Lower leg skin (tissue), 4 donors: ENCODE measurements at regions not wholly inside any gene's neighbourhood (a gene's known extent, or its start where the extent isn't known, plus 50 kb on each side); places are given as distances from the start of the nearest gene placed in this dataset.
A peak's percentile ranks its signal among the peaks of the same experiment; 100 is the strongest.

Source experiments
- DNase-seq, 2 donors: peaks; one replicate each; pipeline ENCODE4 v3.0.0-alpha.2; 2019; ENCODE audit warnings: low spot score in 2 of 2
- H3K4me3 ChIP-seq: fragments of 200-600 bp; sonication (generic); 2 replicates; pipeline ENCODE4 v1.5.1; 2017; ENCODE audit warnings: mild to moderate bottlenecking, low read depth; ENCODE audit not compliant: poor library complexity, severe bottlenecking
- POLR2A ChIP-seq, 2 donors: fragments of 450-650 bp; IDR thresholded peaks; one replicate each; pipeline ENCODE4 v1.6.1; 2016 to 2017; ENCODE audit warnings: antibody characterized with exemption in 2 of 2, mild to moderate bottlenecking in 1 of 2, moderate library complexity in 1 of 2
- WGBS, 2 donors: methylation state at CpG; one replicate each; pipeline ENCODE4 v1.1.5; 2018; 5-methylcytosine and 5-hydroxymethylcytosine counted together
- intact Hi-C: fragments of 100-400 bp; cut with DNase I; formaldehyde crosslinking; loops from one replicate; pipeline ENCODE4 v1.15.0; 2023; ENCODE audit warnings: low total_unique reads
- TF ChIP-seq, protein P1 (sequence below), 3 donors: fragments of 450-650 bp; IDR thresholded peaks; one replicate each; pipeline ENCODE4 v1.5.1; 2016; ENCODE audit warnings: antibody characterized with exemption in 3 of 3, mild to moderate bottlenecking in 3 of 3, moderate library complexity in 2 of 3

GRCh38 chr1:29961293-29962059 is 725.2 kb downstream of the PTPRU start:
- intact Hi-C loops = no loop called here
- H3K4me3 ChIP-seq = no peak overlapping the region
- TF ChIP-seq, protein P1, sequence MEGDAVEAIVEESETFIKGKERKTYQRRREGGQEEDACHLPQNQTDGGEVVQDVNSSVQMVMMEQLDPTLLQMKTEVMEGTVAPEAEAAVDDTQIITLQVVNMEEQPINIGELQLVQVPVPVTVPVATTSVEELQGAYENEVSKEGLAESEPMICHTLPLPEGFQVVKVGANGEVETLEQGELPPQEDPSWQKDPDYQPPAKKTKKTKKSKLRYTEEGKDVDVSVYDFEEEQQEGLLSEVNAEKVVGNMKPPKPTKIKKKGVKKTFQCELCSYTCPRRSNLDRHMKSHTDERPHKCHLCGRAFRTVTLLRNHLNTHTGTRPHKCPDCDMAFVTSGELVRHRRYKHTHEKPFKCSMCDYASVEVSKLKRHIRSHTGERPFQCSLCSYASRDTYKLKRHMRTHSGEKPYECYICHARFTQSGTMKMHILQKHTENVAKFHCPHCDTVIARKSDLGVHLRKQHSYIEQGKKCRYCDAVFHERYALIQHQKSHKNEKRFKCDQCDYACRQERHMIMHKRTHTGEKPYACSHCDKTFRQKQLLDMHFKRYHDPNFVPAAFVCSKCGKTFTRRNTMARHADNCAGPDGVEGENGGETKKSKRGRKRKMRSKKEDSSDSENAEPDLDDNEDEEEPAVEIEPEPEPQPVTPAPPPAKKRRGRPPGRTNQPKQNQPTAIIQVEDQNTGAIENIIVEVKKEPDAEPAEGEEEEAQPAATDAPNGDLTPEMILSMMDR (IDR thresholded peaks at IDR 0.05) = no peak
- no peak for TF ChIP-seq POLR2A (IDR thresholded peaks at IDR 0.05)
- DNase-seq = peak in 1 of 2 donors; percentile 70
- WGBS, 2 donors = 69 to 76% methylated on average over 7 to 8 of the region's 8 CpGs

DNA sequence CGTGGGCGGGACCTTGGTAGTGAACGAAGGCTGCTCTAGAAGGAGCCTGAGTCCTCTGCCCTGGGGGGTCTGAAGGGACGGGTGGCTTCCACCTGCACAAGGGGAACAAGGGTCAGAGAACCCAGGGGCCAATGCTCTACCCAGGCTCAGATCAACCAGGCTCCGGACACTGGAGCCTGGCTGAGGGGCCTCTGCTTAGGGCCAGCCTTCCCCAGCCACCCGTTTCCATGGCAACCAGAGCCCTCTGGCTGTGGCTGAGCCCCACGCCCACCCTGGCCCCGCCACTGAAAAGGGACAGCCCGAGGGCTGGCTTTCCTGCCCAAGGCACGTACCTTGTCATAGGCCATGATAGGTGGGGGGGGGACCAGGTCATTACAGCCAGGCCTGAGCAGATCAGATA is 724.6 kb downstream of the PTPRU start:
- DNase-seq = peak in 1 of 2 donors; percentile 71
- TF ChIP-seq, protein P1 (IDR thresholded peaks at IDR 0.05) = no peak
- no peak overlapping the region for H3K4me3 ChIP-seq
- intact Hi-C loops = no loop called here
- 30 to 40% methylated on average over 5 to 9 of the region's 10 CpGs for WGBS, 2 donors

- 79 to 86% methylated on average over 6 to 10 of the region's 10 CpGs for WGBS, 2 donors
- TF ChIP-seq POLR2A (IDR thresholded peaks at IDR 0.05) = no peak
- peak in 1 of 2 donors; percentile 75 for DNase-seq
- intact Hi-C loops = no loop called here
- no peak overlapping the region for H3K4me3 ChIP-seq
These were observed 723.9 kb downstream of the PTPRU start for GRCh38 chr1:29960156-29960755.

DNA sequence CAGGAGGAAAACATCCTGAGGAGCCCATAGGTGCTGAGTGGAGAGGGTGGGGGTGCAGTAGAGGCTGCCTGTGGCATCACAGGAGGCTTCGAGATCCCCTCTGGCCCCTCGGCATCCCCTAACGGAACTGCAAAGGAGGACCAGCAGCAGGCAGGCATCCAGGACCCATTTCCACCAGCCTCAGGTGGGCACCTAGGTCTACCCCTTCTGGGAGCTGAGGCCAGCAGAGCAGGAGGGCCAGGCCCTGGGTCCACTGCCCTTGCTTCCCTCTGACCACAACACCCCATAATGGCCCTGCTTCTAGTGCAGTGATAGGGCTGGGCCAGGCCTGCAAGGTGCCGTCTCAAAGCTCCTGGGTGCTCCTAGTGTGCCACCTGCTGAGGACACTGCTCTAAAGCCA is 723.0 kb downstream of the PTPRU start:
- no peak overlapping the region for H3K4me3 ChIP-seq
- intact Hi-C loops = no loop called here
- DNase-seq = peak in 1 of 2 donors; percentile 40
- TF ChIP-seq POLR2A (IDR thresholded peaks at IDR 0.05) = no peak
- TF ChIP-seq, protein P1 (IDR thresholded peaks at IDR 0.05) = no peak
- WGBS, 2 donors = 75 to 94% methylated on average over 4 of the region's 4 CpGs

GRCh38 chr1:29958271-29958670 is 721.9 kb downstream of the PTPRU start:
- intact Hi-C loops = no loop called here
- TF ChIP-seq POLR2A (IDR thresholded peaks at IDR 0.05) = no peak
- TF ChIP-seq, protein P1 (IDR thresholded peaks at IDR 0.05) = no peak
- peak in 1 of 2 donors; percentile 80 for DNase-seq
- H3K4me3 ChIP-seq = no peak overlapping the region
- WGBS, 2 donors = 85 to 89% methylated on average over 5 of the region's 5 CpGs

GRCh38 chr1:29956349-29957030 is 720.2 kb downstream of the PTPRU start:
- intact Hi-C loops = no loop called here
- 92 to 94% methylated on average over 4 of the region's 4 CpGs for WGBS, 2 donors
- TF ChIP-seq, protein P1 (IDR thresholded peaks at IDR 0.05) = no peak
- TF ChIP-seq POLR2A (IDR thresholded peaks at IDR 0.05) = no peak
- no peak overlapping the region for H3K4me3 ChIP-seq
- DNase-seq = peak in 1 of 2 donors; percentile 59
